GM18861 (cell line): ENCODE measurements at regions not wholly inside any gene's neighbourhood (a gene's known extent, or its start where the extent isn't known, plus 50 kb on each side); places are given as distances from the start of the nearest gene placed in this dataset.

Experiments
- ATAC-seq: cut with Tn5 transposase; IDR thresholded peaks from one replicate; pipeline ENCODE4 v1.9.1; 2021; ENCODE audit not compliant: unreplicated experiment

DNA sequence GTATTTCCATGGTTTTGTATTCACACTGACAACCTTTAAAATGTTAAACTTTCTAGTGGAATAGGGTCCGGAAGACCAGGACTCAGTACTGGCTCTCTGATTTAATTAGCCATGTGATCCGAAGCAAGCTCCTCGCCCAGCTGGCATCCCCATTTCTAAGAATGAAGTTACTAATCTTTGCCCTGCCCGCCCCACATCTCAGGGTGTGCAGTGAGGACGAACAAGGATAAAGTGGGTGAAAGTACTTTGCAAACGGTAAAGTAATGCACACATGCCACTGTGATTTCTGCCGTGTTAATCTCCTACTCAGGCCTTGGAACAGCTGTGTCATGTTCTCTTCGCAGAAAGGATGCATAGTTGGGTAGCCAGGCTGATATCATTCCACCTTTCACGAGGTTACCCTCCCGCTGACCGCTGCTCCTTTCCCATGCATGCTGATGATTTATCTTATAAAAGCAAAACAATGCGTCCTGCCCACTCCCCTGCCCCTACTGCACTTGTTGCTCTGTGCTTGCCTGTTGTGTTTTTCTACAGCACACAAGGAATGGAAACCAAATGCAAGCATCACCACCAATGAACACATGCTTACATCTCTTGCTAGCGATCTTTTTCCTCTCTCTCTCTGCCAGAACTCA, 539.0 kb downstream of the EFNB2 start:
- no peak for ATAC-seq

DNA sequence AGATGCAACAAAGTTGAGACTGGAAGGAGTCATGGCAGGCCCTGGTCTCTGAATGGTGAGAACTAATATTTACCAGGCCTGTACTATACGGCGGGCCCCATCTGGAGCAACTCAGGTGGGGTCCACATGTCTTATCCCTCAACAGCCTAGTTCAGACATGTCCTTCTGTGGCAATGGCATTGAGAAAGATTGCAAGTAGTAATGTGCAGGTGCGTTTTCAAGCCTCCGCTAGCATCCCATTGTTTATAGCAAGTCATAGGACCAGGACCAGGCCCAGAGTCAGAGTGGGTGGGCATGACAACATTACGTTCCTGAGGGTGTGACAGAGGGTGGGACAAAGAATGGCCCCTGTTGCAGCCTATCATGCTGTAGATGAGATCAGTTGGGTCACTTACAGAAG, 541.1 kb downstream of the EFNB2 start:
- no peak for ATAC-seq

DNA sequence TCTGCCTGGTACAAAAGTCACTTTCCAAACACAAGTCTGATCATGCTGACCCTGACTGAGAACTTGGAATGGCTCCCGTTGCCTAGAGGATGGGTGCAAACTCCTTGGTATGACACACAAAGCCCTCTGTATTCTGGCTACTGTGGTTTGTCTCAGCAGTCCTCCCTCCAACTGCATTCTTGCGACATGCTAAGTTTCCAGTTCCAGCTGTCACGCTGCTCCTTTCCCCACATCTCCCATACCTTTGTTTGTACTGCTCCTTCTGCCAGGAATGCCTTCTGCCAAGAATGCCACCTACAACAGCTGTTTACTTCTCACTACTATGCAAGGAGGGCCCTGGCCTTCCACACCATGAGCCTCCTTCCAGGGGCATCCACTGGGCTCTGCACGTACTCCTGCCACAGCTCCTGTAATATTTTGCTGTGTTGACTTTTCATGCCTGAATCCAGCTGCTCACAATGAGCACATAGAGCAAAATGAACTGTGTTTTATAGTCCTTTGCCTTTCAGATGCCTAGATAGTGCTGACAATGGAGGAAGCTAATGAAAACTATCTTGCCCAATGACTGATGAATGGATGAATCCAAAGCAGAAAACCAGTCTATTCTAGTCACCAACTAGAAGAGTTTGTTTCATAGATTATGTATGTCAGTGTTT, 543.7 kb downstream of the EFNB2 start:
- no peak for ATAC-seq

DNA sequence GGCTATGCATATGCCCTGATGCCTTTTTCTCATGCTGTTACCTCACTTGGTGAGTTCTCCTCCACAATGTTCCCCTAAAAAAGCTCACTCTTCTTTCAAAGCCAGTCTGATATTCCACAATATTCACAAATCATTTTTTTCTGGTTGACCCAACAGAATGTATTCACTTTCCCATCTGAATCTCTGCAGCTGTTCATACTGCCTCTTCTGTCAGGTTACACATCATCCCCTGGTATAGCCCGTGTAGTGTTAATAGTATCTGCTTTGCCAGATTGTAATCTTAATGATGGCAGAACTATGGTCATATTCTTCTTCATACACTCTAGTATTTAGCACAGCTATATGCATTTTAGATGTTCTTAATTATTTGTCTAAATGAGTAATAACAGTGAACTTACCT, 544.3 kb downstream of the EFNB2 start:
- no peak for ATAC-seq

DNA sequence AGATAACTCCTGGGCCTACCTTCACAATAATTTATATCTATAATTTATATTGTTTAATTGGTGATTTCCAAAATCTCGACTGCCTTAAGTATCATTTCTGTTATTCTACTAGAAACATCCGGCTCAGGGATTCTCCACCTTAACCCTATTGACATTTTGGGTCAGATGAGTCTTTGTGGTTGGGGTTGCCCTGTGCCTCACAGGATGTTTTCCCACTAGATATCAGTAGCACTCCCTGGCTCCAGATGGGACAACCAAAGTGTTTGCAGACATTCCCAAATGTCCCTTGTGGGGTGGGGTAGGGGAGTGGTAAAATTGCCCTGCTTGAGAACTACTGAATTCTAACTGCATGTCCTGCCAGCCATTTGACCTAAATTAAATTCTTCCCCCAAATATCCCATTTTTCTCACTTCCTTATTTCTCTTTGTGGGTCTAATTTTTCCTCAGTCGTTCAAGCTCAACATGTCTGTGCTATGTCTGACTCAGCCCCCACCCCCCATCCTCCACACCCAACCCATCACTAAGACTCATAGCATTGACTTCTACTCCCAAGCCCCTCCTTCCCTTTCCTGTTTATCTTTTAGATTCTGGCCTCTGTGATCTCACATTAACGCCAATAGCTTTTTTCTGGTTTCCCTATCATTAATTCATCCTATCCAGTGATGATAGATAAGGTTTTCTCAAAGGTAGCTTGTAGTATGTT, 545.1 kb downstream of the EFNB2 start:
- no peak for ATAC-seq

DNA sequence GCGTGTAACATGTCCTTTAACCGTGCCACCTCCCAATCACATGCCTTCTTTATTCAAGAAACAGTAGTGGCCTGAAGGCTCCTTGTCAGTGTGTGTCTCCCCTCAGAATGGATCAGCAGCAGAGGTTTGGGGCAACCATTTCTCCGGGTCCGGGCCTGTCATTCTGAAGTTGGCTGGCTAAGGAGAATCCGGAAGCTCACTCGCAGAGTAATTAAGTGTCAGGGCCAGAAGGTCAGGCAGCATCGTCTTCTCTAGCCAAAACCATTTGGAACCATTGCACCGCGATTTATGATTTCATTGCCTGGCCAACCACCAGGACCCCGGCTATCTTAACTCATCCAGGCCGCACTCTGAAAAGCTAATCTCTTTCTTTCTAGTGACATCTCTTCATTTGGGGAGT, 550.8 kb downstream of the EFNB2 start:
- ATAC-seq: no peak

DNA sequence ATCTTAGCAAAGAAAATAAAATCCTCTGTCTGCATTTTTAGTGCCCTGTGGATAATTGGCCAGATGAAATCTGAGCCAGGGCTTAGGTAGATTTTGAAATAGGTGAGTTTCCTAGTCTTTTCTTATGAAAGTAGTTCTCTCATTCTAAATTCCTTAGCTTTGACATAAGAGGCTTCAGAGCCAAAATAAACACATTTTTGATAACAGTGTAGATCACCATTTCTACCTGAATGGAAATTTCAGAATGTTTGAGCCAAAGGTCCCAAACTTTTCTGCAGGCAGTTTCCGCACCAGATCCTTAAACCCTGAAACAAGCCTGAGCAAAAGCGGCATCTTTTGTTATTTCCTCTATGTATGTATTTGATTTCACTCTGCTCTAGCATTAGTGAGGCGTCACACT, 551.2 kb downstream of the EFNB2 start:
- no peak for ATAC-seq

DNA sequence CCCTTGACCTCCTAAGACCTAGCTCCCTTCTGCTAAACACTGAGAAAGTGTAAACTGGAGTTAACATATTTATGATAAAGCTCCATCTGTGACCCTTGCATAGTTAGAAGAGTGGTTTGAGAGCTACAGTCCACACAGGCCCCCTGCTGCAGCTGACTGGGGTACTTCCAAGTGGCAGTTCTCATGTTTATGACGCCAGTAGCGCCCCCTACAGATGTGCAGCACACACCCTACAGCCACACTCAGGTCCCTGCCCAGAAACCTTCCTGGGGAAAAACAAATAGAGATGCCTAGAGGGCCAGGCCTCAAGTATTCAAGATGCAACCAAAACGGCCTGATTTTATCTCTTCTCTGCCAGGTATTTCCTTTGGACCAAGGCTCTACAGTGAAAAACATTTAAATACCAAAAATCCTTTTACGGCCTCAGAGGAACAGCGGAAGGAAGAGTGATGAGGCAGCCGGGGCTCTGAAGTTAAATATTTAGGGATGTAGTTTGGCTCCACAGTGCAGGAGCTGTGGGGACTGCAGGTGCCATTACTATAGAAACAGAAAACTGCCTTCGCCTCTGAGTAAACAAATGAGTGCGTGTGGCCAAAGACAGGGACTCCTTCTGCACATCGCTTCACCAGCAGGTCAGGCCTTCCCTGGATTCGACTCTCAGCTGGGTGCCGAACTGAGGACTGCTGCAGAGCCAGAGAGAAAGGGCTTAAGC, 553.1 kb downstream of the EFNB2 start:
- no peak for ATAC-seq

DNA sequence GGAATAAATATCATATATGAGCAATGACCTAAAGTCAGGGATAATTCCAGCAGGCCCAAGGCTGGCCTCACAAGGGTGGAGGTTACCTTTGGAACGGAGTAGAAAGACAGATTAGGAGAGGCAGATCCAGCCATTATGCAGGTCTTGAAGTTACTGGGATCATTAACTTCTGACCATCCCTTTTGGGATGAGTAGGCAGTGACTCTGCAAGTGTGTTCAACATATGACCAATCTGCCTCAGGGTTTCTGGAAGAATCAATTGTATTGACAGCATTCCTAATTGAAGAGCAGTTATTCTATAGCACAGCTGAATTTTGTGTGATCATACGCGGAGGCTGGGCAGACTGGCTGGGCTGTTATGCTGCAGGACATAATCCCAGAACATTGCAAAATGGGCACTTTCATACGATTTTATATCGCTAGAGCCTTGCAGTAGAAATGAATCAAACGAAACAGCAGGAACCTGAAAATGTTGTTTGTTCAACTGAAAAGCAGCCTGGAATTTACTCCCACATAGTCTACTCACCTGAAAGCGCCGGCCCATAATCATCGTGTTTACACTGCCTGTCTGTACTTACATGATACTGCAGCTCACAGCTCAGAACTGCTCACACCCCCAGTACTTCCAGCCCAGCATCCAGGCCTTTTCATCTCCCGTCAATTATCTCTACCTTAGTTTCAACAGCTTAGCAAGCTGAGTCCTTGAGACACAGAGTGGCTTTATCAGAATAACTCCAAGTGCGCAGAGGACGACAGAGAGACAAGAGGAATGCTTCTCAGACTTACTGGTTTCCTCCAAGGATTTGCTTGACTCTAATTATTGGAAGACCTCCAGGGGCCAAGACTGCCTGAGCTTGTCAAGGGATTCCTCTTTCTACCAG, 556.1 kb downstream of the EFNB2 start:
- ATAC-seq: no peak

DNA sequence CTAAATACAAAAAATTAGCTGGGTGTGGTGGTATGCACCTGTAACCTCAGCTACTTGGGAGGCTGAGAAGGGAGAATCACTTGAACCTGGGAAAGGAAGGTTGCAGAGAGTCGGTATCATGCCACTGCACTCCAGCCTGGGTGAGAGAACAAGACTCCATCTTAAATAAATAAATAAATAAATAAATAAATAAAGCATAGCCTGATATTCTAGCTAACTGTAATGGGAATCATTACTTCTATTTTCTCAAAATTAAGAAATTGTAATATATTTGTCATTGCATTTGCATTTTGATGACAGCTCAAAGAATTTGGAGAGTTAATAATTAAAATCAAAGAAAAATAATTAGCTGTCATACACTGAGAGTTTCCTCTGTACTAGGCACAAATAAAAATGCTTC, 561.1 kb downstream of the EFNB2 start:
- ATAC-seq: no peak

DNA sequence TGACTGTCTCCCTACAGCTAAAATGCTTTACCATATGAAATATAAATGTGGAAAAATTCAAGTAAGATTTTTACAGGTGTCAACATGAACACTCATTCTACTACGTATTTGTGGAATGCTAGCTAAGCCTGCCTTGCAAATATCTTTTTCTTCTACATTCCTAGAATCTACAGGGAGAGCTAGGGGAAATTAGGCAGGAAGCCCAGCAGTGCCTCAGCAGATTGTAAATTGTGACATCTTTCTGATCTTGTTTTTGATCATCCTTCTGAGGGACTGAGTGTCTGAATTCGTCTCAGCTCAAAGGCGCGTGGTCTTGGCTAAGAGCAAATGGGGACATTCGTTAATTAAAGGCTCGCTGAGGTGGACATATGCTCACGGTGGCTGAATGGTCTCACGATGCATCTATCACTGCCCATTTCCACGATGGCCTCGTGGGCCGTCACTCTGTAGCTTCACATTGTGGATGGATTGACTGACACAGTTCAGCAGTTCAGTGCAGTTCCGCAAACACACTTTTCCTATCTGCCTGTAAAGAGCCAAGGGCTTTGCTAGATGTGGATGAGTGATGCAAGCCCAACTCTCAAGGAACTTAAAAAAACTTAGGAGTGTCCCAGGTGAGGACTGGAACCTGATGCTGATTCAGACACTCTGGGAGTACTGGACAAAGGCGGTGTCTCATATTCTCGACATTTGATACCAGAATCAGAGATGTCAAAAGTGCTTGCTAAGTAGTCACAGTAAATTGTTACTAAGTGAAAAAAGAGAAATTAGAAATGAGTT, 562.5 kb downstream of the EFNB2 start:
- no peak for ATAC-seq

DNA sequence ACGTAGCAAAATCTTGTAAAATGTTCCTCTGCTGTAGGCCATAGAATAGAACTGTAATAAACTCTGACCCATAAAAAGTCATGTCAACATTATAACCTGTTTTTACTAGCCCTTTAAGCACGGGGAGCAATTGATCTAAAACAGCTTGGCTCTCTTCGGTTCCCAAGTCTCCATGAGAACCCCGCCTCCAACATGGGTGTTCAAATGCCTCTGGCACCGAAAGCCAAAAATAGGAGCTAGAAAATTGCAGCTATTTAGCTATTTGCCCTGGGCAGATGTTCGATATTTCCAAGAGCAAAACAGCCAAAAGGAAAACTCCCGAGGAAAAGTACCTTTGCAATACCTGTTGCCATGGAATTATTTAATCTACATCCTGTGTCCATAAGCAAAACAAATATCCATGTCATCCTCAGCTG, 563.1 kb downstream of the EFNB2 start:
- ATAC-seq: no peak

DNA sequence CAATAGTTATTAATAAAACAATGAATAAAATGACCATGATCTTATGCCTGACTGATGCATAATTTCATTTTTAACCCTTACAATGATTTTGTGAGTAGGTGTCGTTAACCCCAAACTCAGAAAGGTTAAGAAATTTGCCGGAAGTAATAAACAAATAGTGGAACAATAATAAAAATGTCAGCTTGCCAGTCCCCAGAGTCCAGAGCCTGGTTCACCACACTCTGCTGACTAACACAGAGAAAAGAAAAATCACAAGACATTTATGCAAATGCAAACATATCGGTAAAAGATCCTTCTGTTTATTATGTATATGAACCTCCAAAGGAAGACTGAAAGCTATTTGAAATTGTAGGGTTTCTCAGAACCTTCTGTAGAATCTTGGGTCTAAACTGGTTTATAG, 563.7 kb downstream of the EFNB2 start:
- no peak for ATAC-seq

DNA sequence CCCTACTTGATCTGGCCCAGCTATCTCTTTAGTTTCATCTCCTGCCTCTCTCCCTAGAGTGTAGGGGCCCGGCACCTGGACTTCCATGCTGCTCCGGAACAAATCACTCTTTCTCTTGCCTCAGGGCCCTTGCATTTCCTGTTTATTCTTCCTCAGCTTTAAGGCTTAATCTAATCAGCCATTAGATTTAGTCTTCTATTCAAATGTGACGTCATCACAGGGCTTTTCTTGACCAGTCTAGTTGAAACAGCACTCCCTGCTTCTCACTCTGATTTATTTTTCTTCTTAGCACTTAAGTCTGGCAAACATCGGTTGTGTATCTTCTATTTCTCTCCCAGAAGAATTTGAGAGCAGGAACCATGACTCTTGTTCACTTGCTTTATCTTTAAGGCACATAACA, 564.1 kb downstream of the EFNB2 start:
- no peak for ATAC-seq

DNA sequence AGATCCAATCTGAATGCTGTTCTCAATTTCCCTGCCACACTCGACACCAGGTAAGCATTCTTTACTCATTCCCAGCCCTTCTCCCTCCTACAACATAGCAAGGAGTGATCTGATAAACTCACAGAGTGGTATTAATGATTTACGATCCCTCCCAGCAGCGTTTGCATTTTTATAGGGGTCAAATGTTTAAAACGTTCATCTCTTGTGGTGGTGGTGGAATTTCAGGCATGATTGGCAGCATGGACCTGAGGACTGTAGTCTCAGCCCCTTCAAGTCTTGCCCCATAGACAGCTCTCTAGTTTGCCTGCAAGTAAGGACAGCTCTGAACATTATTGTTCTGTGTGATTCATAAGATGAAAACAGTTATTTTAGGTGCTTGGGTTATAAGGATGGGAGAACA, 565.7 kb downstream of the EFNB2 start:
- no peak for ATAC-seq

DNA sequence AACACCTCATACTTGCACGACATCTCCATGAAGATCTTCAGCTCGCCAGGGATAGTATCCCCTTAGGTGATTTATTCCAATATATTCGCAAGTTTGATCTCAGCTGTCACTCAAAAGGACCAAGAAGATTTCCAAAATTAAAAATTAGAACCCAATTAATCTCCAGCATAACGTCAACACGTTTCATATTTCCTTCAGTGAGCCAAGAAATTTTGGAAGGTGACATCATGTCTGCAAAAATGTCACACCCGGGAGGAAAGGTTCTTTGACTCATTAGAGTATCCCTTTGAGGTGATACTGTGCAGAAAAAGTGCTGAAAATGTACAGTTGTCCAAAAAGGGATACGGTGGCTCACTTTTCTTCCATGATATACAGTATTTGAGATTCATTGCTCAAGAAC, 569.6 kb downstream of the EFNB2 start:
- no peak for ATAC-seq

DNA sequence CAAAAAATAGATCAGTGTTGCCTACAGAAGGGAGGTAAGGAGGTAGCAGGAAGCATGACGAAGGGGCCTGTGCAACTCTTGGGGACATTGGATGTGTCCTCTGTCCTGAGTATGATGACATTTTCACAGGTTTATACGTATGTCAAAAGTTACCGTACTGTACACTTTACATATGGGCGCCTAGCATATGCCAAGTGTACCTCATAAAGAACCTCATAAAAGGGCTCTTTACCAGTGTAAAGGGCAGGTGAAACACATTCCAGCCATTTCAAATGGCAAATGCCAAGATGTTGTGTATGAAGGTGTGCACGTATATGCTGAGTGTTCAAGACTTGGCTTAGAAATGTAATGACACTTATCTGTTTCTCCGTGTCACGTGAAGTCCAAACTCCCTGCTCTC, 573.4 kb downstream of the EFNB2 start:
- no peak for ATAC-seq

DNA sequence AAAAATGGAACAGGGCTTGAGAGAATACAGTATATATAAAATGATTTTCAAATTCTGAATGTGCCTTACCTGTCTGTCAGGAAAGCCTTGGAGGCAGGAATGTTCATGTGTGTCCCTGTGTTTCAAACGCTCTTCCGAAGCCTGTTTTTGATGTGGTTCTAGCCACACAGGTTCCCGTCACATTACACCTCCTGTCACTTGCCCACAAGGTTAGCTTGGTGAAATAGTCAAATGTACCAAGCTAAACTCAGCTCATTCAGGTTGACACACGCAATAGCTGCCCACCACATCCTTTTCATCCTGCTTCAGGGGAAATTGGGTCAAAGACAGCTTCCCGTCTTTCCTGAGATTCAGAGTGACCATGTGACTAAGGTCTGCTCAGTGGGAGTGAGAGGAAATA, 574.0 kb downstream of the EFNB2 start:
- no peak for ATAC-seq

DNA sequence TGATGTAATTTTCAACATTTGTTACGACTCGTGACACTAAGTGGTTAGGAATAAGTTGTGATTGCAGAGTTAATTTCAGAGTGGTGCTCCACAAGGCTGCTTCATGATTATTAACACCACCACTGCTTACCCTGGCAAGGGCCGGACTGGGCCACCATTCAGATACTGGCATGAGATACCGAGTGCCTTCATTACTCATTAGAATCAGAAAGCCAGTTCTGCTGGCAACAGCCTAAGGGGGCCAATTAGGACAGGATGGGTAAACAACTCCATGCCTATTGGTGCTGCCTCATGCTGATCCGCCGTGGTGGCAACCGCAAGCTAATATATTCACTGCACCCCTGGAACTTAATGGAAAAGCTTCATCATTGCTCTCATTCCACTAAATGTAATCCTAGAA, 575.1 kb downstream of the EFNB2 start:
- no peak for ATAC-seq

DNA sequence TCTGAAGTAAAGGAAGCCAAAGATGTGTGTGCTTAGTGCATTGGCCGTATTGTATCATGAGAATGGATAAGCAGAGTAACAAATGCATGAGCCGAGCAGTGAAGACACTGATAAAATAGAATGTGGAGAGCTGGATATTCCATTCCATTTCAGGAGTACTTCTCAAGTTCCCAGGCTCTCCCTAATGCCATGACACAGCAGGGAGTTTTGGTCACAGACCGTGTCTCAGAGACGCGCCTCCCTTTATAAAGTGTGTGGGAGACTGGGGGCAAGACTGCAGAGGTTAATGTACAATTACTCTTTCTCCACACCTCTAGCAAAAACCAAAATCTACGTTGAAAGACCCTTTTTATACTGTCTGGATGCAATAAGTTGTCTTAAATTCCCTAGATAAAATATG, 575.6 kb downstream of the EFNB2 start:
- ATAC-seq: no peak
